ENCODE measurements at regions not wholly inside any gene's neighbourhood (a gene's known extent, or its start where the extent isn't known, plus 50 kb on each side); places are given as distances from the start of the nearest gene placed in this dataset.
"Not testable (repeated sequence)": the region's sequence is repeated elsewhere in the genome, so short reads cannot be mapped to it uniquely, and the experiment has no call there.

DNA sequence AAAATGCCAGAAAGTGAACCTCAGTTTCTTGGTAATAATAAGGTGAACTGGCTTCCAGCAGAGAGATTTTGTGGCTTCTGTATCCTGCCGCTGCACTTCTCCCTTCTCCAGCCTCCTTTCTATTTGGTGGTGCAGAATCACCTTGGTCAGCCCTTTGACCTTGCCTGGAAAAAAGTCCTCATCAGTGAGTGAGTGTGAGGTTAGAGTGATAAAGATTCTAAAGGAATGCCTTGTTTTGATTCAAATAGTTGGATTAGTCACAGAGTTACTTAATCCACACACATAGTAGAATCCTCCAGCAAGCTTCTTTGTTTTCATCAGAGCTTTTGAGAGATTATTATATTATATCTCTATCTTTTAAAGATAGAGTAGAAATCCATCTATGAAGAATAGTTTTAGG, 140.9 kb downstream of the KCNRG start:
- DNase-seq (ENCODE audit: low spot score), result peak; percentile 63

DNA sequence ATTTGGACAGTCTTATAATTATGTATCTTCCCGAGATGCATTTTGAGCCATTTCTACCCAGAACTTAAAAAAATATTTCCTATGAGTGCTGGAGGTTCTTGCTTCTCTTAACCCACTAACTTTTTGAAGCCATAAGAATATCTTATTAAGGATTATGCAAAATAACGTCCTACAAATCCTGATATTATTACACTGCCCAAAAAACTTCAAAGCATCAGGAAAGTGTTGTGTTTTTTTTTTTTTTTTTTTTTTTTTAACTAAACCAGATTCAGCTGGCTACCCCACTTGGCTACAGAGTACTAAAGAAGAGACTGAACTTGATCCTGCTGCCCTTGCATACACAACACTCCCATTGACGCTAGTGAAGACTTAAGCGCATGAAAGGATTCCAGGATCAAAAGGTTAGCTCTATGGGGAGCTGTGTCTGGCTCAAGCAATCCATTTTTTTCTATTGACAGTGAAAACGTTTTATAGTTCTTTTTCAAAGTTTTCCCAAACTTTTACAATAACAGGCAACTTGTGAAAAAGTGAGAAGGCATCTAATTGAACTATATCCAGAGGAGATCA, 141.4 kb downstream of the KCNRG start:
- DNase-seq (ENCODE audit: low spot score), result peak; percentile 87

DNA sequence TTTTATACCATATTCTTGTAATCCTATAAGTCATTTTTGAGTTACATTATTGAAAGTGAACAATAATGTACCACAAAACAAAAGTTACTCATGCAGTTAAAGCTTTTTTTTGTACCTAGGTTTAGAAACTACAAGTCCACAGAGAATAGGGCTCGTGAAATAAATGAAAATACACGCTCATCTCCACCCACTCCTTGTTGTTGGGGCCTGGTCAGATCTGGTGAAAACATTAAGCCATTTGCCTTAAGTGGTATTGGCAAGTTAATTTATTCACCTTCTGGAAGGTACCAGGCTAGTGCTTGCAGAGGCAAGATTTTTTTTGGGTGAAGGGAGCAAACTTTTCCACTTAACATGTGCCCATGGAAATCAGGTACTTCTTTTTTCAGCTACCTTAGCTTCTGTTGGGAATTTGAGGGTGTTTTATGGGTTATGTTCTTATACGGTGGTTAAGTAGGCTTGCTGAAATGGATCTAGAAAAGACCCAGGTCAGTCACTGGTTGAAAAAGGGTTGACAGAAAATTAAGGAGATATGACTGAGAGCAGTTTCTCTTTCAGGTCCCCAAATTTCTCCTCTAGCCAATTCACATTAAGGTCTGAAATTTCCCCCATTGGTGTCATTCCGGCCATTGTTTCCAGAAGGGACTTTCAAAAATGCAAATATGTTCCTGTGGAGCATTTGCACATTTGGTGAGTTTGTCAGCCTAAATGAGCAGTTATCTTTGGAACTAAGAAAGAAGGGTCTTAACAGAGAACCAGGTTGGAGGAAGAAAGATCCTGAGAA, 143.3 kb downstream of the KCNRG start:
- DNase-seq (ENCODE audit: low spot score), result no peak

DNA sequence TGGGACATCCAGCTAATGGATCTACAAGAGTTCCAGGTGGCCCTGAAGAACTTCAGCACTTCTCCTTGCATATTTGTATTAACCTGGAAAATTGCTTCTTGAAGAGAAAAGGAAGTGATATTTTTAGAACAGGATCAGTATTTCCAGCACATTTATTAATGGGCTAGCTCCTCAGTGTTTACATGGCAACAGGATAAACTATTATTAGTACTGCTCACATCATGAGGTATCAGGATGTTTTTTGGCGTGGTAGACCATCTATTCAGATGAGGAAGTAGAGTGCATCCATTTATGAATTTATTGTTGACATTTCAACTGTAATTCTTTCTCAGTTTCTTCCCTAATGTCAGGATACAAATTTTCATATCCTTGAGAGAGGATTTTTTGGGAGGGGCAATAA, 144.4 kb downstream of the KCNRG start:
- DNase-seq (ENCODE audit: low spot score), result no peak

DNA sequence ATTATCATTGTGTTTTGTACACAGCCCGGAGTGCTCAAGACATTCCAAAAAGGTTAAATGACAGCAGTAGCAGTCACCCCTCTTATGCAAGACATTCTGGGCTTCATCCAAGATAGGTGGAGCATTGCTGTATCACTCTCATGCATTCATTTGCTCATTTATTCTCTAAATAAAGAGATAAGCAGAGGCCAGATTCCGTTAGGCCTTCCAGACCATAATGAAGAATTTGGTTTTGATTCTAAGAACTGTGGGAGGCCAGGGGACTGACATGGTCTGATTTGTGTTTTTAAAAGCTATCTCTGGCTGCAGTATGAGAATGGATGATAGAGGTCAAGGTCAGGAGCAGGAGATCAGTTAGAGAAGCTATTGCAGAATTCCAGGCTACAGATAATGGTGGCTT, 145.8 kb downstream of the KCNRG start:
- DNase-seq (ENCODE audit: low spot score), result no peak

DNA sequence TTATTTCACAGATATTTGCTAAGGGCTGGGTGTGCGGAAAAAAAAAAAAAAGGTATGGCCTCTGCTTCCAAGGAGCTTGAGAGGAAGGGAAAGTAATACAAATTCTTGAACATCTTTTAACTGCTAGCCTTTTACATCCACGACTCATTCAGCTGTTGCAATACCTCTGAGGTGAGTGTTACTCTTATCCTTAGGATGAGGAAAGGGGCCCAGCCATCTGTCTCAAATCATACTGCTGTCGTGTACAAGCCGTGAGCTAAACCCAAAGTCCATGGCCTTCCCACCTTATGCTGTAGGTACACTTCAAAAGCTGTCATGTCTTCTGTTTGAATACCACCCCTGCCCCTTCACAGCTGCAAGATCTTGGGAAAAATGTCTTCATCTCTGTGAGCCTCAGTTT, 146.8 kb downstream of the KCNRG start:
- DNase-seq (ENCODE audit: low spot score), result no peak

DNA sequence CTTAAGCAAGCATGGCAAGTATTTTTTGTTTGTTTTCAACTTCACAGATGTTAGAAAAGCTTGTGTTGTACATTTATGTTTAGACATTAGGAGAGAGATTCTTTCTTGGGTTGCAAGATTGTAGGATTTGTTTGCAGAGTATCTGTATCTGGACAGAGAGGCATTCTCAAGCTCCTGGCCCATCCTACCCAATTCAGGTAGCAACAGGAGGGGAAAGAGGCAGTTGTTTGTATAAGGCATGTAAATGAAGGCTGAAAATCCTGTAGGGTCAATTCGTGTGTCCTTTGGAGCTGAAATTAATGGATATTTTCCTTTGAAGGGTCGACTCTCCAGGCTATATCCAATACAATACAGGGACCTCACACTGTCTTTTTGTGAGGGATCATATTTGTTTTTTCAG, 147.3 kb downstream of the KCNRG start:
- no peak for DNase-seq (ENCODE audit: low spot score)

DNA sequence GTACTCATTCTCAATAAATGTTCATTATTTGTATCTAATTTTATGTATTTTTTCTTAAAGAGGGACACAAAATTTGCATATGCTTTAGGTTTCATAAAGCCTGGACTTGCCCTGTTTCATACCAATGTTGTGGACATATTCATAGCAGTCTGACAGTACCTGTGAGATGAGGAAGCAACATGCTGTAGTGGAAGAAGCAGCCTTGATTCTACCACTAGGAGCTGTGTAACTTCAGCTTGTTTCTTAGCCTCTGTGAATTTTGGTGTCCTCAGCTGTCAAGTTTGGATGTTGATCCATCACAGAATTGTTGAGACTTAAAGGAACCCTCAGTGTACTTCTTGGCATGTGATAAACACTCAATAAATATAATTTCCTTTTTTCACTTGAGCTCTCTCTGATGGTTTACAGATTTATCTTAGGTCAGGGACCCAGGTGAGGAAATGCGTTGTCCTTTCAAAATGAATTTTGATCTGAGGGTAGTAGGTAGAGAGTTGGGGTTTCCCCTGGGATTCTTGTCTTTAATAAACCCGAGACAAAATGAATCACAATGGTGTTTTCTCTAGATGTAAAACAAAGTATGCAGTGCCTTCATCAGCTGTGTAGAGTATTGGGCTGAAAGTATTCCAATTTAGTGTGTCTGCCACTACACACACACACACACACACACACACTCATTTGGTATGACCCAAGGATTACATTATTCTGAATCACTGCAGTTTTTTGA, 152.1 kb downstream of the KCNRG start:
- DNase-seq (ENCODE audit: low spot score), result no peak

DNA sequence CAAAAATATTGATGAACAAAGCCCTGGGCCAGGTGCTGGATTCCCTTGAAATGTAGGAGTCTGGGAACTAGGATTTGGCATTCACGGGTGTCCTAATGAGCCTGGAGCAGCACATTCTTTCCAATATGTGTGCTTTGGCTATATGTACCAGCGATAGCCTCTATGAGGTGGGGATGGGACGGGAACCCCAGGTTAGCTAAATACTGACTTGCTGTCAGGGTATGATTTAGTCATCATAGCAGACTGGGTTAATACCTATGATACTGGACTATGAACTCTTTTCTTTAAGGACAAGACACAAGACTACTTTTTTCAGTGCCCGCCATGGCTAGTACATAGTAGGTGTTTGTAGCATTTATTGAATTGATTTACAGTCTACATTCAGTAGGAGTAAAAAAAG, 152.7 kb downstream of the KCNRG start:
- no peak for DNase-seq (ENCODE audit: low spot score)

DNA sequence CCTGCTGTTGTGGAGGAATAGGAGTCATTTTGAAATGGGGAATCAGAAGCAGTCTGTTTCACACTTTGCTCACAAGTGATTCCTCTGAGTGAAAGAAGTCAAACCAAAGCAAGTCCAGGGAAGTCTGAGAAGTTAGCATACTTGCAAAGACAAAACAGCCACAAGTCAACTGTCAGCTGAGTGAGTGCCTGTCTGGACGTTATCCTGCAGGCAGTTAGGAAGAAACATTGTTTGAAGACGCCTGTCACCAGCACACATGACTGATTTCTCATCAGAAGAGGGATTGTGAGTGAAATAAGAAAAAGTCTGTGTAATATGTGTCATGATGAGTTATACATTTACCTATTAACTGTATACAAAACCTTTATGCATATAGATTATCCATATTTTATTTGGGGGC, 153.5 kb downstream of the KCNRG start:
- DNase-seq (ENCODE audit: low spot score), result no peak

DNA sequence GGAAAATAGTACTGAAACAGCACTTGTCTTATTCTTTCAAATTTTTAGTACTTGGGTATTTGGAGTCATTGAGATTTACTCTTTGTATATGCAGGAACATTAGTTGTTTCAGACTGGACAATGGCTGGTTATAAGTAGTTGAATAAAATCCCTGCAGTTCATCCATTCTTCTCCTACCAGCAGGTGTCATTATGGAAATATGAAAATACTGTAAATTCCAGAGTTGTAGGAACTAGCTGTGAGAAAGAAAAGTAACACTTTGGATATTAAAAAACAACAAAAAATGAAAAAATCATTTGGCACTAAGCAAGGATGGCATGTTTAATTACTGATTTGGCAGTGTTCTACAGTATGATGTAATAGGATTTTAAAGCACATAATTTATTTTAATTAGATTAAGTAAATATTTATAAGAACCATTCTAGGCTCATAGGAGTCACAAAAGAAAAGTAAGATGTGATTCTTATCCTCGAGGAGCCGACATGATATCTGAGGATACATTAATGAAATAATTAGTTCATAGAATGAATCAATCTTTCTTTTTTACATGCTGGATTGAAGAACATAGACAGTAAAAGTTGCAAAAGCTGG, 155.3 kb downstream of the KCNRG start:
- DNase-seq (ENCODE audit: low spot score), result peak; percentile 37

DNA sequence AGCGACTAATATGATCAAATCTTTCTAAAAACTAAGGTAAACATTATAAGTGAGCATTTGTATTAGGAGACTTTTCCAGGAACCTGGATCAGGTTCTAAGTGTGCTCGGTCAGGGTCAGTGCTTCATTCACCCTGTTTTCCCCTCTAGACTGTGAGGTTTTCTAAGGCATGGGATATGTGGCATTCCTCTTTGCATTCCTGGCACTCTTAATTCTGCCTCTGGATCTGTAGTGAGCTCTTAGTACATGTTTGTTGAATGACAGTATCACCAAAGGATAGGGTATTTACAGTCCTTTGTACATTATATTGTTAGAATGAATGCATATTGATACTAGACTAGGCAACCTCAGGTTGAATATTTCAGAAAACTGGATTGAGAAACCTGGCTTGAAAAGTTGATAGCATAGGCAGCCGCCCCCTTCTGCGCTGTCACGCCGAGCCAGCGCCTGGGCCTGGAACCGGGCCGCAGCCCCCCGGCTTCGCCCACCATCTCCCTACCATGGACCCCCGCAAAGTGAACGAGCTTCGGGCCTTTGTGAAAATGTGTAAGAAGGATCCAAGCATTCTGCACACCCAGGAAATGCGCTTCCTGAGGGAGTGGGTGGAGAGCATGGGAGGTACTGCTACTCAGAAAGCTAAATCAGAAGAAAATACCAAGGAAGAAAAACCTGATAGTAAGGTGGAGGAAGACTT, 156.5 kb downstream of the KCNRG start:
- DNase-seq (ENCODE audit: low spot score), result no peak

DNA sequence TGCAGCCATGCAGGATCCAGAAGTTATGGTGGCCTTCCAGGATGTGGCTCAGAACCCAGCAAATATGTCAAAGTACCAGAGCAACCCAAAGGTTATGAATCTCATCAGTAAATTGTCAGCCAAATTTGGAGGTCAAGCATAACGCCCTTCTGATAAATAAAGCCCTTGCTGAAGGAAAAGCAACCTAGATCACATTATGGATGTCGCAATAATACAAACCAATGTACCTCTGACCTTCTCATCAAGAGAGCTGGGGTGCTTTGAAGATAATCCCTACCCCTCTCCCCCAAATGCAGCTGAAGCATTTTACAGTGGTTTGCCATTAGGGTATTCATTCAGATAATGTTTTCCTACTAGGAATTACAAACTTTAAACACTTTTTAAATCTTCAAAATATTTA, 157.8 kb downstream of the KCNRG start:
- not testable (repeated sequence) for DNase-seq (ENCODE audit: low spot score)

DNA sequence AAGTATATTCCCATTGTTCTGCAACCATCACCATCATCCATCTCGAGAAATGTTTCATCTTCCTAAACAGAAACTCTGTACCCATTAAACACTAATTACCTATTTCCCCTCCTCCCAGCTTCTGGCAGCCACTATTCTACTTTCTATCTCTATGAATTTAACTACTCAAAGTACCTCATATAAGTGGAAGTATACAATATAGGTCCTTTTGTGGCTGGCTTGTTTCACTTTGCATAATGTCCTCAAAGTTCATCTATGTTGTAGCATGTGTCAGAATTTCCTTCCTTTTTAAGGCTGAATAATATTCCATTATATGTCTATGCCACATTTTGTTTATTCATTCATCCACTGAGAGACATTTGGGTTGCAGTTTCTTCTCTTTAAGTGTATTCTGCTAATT, 159.4 kb downstream of the KCNRG start:
- DNase-seq (ENCODE audit: low spot score), result no peak

DNA sequence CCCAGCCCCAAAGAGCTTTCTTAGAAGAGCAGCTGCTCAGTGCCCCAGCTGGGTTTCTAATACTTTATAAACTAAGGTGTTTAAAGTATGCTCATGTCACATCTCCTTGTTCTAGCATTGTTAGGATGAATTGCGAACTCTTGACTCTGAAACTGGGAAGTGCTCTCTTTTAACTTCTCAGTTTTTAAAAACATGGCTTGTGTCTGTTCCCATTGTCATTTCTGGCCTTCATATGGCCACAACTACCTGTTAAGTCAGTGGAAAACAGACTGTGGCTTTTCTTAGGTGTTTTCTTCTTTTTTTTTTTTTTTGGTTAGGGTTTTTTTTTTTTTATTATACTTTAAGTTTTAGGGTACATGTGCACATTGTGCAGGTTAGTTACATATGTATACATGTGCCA, 164.7 kb downstream of the KCNRG start:
- DNase-seq (ENCODE audit: low spot score), result no peak

DNA sequence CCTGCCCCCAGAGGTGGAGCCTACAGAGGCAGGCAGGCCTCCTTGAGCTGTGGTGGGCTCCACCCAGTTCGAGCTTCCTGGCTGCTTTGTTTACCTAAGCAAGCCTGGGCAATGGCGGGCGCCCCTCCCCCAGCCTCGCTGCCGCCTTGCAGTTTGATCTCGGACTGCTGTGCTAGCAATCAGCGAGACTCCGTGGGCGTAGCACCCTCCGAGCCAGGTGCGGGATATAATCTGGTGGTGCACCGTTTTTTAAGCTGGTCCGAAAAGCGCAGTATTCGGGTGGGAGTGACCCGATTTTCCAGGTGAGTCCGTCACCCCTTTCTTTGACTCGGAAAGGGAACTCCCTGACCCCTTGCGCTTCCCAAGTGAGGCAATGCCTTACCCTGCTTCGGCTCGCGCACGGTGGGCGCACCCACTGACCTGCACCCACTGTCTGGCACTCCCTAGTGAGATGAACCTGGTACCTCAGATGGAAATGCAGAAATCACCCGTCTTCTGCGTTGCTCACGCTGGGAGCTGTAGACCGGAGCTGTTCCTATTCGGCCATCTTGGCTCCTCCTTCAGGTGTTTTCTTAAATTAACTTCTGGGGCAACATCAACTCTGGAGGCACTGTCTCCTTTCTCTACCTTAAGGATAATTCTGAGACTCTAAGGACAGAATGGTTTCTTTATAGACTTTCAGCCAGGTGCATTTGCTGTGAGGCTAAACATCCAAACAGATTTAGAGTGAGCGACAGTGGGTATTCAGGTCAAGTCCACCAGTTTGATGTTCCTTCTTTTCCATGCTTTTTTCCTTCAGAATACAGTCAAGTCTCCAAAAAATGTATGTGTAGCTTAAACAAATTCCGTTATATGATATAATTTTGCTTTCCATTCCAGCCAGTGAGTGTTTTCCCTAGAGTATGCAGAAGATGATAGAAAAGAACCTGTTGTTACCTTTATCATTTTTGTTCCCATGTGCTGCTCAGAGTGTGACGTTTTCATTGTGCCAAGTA, 170.8 kb downstream of the KCNRG start:
- not testable (repeated sequence) for DNase-seq (ENCODE audit: low spot score)

DNA sequence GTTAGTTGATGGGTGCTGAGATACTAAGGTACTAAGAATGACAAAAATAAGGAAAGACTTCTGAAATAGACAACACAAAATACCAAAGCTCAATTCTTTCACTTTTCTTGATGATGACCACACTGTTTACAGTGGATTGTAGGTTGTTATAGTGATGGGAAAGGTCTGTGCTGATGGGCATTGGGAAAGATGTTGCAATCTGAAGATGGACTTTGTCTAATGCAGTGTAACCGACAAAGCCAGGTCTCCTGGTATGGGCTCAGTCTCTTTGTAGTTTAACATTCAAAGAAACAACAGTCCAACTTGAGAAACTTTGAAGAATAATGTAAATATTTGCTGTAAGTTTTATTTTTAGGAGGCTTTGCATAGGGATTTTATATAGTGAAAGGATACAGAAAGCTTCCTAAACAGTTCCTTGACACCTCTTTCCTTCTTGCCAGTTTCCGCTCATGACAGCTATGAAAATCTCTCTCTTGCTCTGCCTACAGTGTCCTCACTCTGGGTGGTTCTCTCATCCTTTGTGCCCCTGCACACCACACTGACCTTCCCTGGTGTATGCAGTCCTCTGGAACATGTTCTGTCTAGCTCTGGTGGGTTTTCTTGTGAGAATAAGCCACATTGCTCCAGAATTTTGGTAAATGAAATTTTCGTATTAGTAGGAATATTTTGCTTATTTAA, 172.2 kb downstream of the KCNRG start:
- no peak for DNase-seq (ENCODE audit: low spot score)

DNA sequence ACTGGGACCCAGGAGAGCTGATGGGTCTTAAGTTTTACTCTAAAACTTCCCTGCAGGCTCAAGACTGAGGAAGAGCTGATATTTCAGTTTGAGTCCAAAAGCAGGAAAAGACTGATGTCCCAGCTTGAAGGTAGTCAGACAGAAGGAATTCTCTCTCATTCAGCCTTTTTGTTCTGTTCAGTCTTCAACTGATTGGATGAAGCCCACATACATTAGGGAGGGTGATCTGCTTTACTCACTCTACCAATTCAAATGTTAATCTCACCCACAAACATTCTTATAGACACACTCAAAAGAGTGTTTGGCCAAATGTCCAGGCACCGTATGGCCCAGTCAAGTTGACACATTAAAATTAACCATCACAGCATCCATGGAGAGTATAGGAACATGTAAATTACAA, 173.5 kb downstream of the KCNRG start:
- DNase-seq (ENCODE audit: low spot score), result no peak

DNA sequence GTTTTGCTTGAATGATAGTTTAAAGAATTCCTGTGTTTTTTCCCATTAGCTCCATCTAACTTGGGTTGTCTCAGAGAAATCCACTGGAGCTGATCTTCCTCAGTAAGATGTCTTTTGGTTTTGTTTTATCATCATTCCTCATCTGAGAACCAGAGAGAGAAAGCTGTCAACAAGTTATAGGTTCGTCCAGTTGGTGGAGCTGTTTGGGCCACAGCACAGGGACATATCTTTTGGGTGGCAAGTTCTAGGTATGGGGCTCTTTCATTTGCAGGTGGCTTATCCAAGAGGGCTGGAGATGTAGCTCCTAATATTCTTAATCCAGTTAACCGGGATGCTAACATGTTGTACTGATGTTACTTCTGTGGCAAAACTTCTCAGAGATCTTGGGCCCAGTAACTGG, 174.2 kb downstream of the KCNRG start:
- DNase-seq (ENCODE audit: low spot score), result no peak

DNA sequence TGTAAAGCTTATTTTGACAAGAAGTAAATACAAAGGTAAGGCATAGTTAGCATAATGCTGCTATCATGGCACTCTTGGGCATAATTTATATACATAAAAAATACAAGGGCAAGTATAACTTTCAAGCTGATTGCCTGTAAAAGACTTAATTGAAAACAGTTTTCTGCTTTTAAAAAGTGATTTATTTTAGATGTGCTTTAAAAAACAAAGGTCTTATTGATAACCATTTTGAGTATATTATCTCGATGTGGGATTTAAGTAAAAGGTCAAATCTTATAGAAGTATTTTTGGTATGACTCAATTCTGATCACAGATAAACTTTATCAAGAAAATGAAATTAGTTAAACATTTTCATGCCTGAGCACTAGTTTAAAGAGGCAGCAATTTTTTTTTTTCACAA, 175.8 kb downstream of the KCNRG start:
- DNase-seq (ENCODE audit: low spot score), result no peak

Measured in umbilical cord (tissue), 1 donor.